Liver (tissue), 3 donors: ENCODE measurements at regions not wholly inside any gene's neighbourhood (a gene's known extent, or its start where the extent isn't known, plus 50 kb on each side); places are given as distances from the start of the nearest gene placed in this dataset.

Source experiments
- FOXA1 ChIP-seq: IDR thresholded peaks from 2 replicates; pipeline ENCODE4 v1.6.1; 2016; ENCODE audit warnings: antibody characterized with exemption
- NR2F2 ChIP-seq: IDR thresholded peaks from 2 replicates; pipeline ENCODE4 v1.6.1; 2016; ENCODE audit warnings: antibody characterized with exemption
- RAD21 ChIP-seq, 2 donors: IDR thresholded peaks; 2 replicates each; pipeline ENCODE4 v1.6.1; 2016; ENCODE audit warnings: antibody characterized with exemption in 2 of 2, mild to moderate bottlenecking in 2 of 2
- SP1 ChIP-seq: IDR thresholded peaks from 2 replicates; pipeline ENCODE4 v1.6.1; 2018; ENCODE audit warnings: antibody characterized with exemption, mild to moderate bottlenecking
- TAF1 ChIP-seq: conservative IDR thresholded peaks from 2 replicates; pipeline ENCODE4 v1.6.1; 2016; ENCODE audit warnings: antibody characterized with exemption, mild to moderate bottlenecking
- YY1 ChIP-seq: IDR thresholded peaks from 2 replicates; pipeline ENCODE4 v1.6.1; 2016; ENCODE audit warnings: antibody characterized with exemption, mild to moderate bottlenecking
- TF ChIP-seq, protein P1 (sequence below): fragments of 150-350 bp; IDR thresholded peaks from 2 replicates; pipeline ENCODE4 v1.5.1; 2017; ENCODE audit warnings: improper control_type of control experiment, low read depth, low read length; ENCODE audit not compliant: missing input control
- TF ChIP-seq, protein P2 (sequence below): IDR thresholded peaks from 2 replicates; pipeline ENCODE4 v1.6.1; 2016; ENCODE audit warnings: antibody characterized with exemption
- TF ChIP-seq, protein P3 (sequence below): IDR thresholded peaks from 2 replicates; pipeline ENCODE4 v1.6.1; 2016; ENCODE audit warnings: antibody characterized with exemption, mild to moderate bottlenecking
- donor health status: healthy.
- donor health status: healthy.

DNA sequence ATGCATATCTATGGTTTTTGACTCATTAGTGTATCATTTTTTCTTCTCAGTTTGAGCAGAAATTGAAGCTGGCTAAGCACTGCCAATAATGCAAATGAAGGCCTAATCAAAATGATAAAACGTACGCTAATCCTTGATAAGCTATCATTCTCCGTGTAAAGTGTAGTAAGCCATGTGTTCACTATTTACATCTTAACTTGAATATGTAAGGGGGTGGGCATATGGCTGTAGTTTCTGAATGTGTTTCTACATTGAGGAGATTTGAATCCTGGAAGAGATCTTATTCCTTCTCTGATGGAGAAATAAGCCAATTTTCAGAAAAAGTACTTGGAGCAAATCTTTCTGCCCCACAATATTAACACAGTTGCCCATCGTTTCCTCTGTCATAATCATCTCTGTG is 351.8 kb upstream of the ANO3 start:
- TF ChIP-seq, protein P1, sequence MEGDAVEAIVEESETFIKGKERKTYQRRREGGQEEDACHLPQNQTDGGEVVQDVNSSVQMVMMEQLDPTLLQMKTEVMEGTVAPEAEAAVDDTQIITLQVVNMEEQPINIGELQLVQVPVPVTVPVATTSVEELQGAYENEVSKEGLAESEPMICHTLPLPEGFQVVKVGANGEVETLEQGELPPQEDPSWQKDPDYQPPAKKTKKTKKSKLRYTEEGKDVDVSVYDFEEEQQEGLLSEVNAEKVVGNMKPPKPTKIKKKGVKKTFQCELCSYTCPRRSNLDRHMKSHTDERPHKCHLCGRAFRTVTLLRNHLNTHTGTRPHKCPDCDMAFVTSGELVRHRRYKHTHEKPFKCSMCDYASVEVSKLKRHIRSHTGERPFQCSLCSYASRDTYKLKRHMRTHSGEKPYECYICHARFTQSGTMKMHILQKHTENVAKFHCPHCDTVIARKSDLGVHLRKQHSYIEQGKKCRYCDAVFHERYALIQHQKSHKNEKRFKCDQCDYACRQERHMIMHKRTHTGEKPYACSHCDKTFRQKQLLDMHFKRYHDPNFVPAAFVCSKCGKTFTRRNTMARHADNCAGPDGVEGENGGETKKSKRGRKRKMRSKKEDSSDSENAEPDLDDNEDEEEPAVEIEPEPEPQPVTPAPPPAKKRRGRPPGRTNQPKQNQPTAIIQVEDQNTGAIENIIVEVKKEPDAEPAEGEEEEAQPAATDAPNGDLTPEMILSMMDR, result no peak
- TF ChIP-seq RAD21 (IDR thresholded peaks at IDR 0.05) (no peak), TAF1 (no peak), NR2F2 (no peak), FOXA1 (no peak), YY1 (no peak), SP1 (no peak)
- TF ChIP-seq, protein P2, sequence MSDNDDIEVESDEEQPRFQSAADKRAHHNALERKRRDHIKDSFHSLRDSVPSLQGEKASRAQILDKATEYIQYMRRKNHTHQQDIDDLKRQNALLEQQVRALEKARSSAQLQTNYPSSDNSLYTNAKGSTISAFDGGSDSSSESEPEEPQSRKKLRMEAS, result no peak
- TF ChIP-seq, protein P3, sequence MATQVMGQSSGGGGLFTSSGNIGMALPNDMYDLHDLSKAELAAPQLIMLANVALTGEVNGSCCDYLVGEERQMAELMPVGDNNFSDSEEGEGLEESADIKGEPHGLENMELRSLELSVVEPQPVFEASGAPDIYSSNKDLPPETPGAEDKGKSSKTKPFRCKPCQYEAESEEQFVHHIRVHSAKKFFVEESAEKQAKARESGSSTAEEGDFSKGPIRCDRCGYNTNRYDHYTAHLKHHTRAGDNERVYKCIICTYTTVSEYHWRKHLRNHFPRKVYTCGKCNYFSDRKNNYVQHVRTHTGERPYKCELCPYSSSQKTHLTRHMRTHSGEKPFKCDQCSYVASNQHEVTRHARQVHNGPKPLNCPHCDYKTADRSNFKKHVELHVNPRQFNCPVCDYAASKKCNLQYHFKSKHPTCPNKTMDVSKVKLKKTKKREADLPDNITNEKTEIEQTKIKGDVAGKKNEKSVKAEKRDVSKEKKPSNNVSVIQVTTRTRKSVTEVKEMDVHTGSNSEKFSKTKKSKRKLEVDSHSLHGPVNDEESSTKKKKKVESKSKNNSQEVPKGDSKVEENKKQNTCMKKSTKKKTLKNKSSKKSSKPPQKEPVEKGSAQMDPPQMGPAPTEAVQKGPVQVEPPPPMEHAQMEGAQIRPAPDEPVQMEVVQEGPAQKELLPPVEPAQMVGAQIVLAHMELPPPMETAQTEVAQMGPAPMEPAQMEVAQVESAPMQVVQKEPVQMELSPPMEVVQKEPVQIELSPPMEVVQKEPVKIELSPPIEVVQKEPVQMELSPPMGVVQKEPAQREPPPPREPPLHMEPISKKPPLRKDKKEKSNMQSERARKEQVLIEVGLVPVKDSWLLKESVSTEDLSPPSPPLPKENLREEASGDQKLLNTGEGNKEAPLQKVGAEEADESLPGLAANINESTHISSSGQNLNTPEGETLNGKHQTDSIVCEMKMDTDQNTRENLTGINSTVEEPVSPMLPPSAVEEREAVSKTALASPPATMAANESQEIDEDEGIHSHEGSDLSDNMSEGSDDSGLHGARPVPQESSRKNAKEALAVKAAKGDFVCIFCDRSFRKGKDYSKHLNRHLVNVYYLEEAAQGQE, result no peak
